ENCODE measurements at regions not wholly inside any gene's neighbourhood (a gene's known extent, or its start where the extent isn't known, plus 50 kb on each side); places are given as distances from the start of the nearest gene placed in this dataset.

- TF ChIP-seq TAF1 (IDR thresholded peaks at IDR 0.05; ENCODE audit: borderline replicate concordance, insufficient read depth, low read length) (no peak), POLR2AphosphoS5 (IDR thresholded peaks at IDR 0.05; ENCODE audit: low read depth, low read length) (no peak), FOXP2 (optimal IDR thresholded peaks at IDR 0.05; ENCODE audit: borderline replicate concordance, extremely low read depth, extremely low read length, insufficient read depth) (no peak), SIN3A (IDR thresholded peaks at IDR 0.05; ENCODE audit: borderline replicate concordance, insufficient read depth, low read length) (no peak), REST (IDR thresholded peaks at IDR 0.05; ENCODE audit: insufficient read depth in 1 of 2, low read depth in 2 of 2, low read length in 2 of 2) (no peak)
Measured at GRCh38 chr9:135224921-135225541, 137.6 kb downstream of the OLFM1 start.

GRCh38 chr9:135225619-135226228, 138.3 kb downstream of the OLFM1 start:
- no peak for TF ChIP-seq SIN3A (IDR thresholded peaks at IDR 0.05; ENCODE audit: borderline replicate concordance, insufficient read depth, low read length)
- TF ChIP-seq POLR2AphosphoS5 (IDR thresholded peaks at IDR 0.05; ENCODE audit: low read depth, low read length) = no peak
- TF ChIP-seq FOXP2 (optimal IDR thresholded peaks at IDR 0.05; ENCODE audit: borderline replicate concordance, extremely low read depth, extremely low read length, insufficient read depth) = no peak
- no peak for TF ChIP-seq TAF1 (IDR thresholded peaks at IDR 0.05; ENCODE audit: borderline replicate concordance, insufficient read depth, low read length)
- TF ChIP-seq REST (IDR thresholded peaks at IDR 0.05; ENCODE audit: insufficient read depth in 1 of 2, low read depth in 2 of 2, low read length in 2 of 2) = no peak

GRCh38 chr9:135226369-135227050, 139.0 kb downstream of the OLFM1 start:
- TF ChIP-seq TAF1 (IDR thresholded peaks at IDR 0.05; ENCODE audit: borderline replicate concordance, insufficient read depth, low read length) = no peak
- TF ChIP-seq REST (IDR thresholded peaks at IDR 0.05; ENCODE audit: insufficient read depth in 1 of 2, low read depth in 2 of 2, low read length in 2 of 2) = no peak
- TF ChIP-seq FOXP2 (optimal IDR thresholded peaks at IDR 0.05; ENCODE audit: borderline replicate concordance, extremely low read depth, extremely low read length, insufficient read depth) = no peak
- no peak for TF ChIP-seq SIN3A (IDR thresholded peaks at IDR 0.05; ENCODE audit: borderline replicate concordance, insufficient read depth, low read length)
- no peak for TF ChIP-seq POLR2AphosphoS5 (IDR thresholded peaks at IDR 0.05; ENCODE audit: low read depth, low read length)

GRCh38 chr9:135227641-135228251, 140.3 kb downstream of the OLFM1 start:
- no peak for TF ChIP-seq FOXP2 (optimal IDR thresholded peaks at IDR 0.05; ENCODE audit: borderline replicate concordance, extremely low read depth, extremely low read length, insufficient read depth)
- no peak for TF ChIP-seq REST (IDR thresholded peaks at IDR 0.05; ENCODE audit: insufficient read depth in 1 of 2, low read depth in 2 of 2, low read length in 2 of 2)
- no peak for TF ChIP-seq SIN3A (IDR thresholded peaks at IDR 0.05; ENCODE audit: borderline replicate concordance, insufficient read depth, low read length)
